Progenitor cell of endocrine pancreas (in vitro differentiated cells): ENCODE measurements at regions not wholly inside any gene's neighbourhood (a gene's known extent, or its start where the extent isn't known, plus 50 kb on each side); places are given as distances from the start of the nearest gene placed in this dataset.

Source experiments
- DNase-seq: peaks from one replicate; pipeline ENCODE4 v3.0.0; 2021; ENCODE audit warnings: low spot score; ENCODE audit not compliant: unreplicated experiment
- H3K27ac Mint-ChIP-seq: 2 replicates; pipeline ENCODE4 v1.8.0; 2021; ENCODE audit warnings: mild to moderate bottlenecking, moderate library complexity, mixed read lengths
- H3K27me3 Mint-ChIP-seq: 2 replicates; pipeline ENCODE4 v1.8.0; 2021; ENCODE audit warnings: mixed read lengths
- H3K36me3 Mint-ChIP-seq: 2 replicates; pipeline ENCODE4 v1.8.0; 2022; ENCODE audit warnings: mixed read lengths; ENCODE audit not compliant: insufficient read depth
- H3K4me1 Mint-ChIP-seq: 2 replicates; pipeline ENCODE4 v1.8.0; 2021; ENCODE audit warnings: low read depth, mixed read lengths
- H3K4me3 Mint-ChIP-seq: 2 replicates; pipeline ENCODE4 v1.8.0; 2021; ENCODE audit warnings: low read depth, mild to moderate bottlenecking, moderate library complexity, mixed read lengths
- H3K9me3 Mint-ChIP-seq: 2 replicates; pipeline ENCODE4 v1.8.0; 2021; ENCODE audit warnings: low read depth, mixed read lengths
- CTCF ChIP-seq: fragments of 200-600 bp; sonication (generic); IDR thresholded peaks from one replicate; pipeline ENCODE4 v1.5.0; 2021; ENCODE audit warnings: antibody characterized with exemption, mild to moderate bottlenecking; ENCODE audit not compliant: unreplicated experiment

GRCh38 chr22:49642741-49643140 is 184.9 kb downstream of the BRD1 start:
- H3K27ac Mint-ChIP-seq: no peak overlapping the region
- no peak overlapping the region for H3K4me3 Mint-ChIP-seq
- no peak for TF ChIP-seq CTCF
- DNase-seq: no peak
- no peaks in the 10 kb centered on the region for H3K9me3 Mint-ChIP-seq
- H3K36me3 Mint-ChIP-seq: no peaks in the 10 kb centered on the region
- peaks cover 16% of the 10 kb centered on the region for H3K27me3 Mint-ChIP-seq
- H3K4me1 Mint-ChIP-seq: no peaks in the 10 kb centered on the region

- no peaks in the 10 kb centered on the region for H3K4me1 Mint-ChIP-seq
- H3K4me3 Mint-ChIP-seq: no peak overlapping the region
- no peaks in the 10 kb centered on the region for H3K9me3 Mint-ChIP-seq
- no peaks in the 10 kb centered on the region for H3K36me3 Mint-ChIP-seq
- TF ChIP-seq CTCF: no peak
- H3K27me3 Mint-ChIP-seq: peaks cover 15% of the 10 kb centered on the region
- DNase-seq: no peak
- no peak overlapping the region for H3K27ac Mint-ChIP-seq
Measured at GRCh38 chr22:49642331-49642730, 185.3 kb downstream of the BRD1 start.

- H3K9me3 Mint-ChIP-seq: no peaks in the 10 kb centered on the region
- H3K36me3 Mint-ChIP-seq: no peaks in the 10 kb centered on the region
- H3K27me3 Mint-ChIP-seq: peaks cover 13% of the 10 kb centered on the region
- H3K4me3 Mint-ChIP-seq: no peak overlapping the region
- DNase-seq: no peak
- H3K27ac Mint-ChIP-seq: no peak overlapping the region
- TF ChIP-seq CTCF: no peak
- H3K4me1 Mint-ChIP-seq: no peaks in the 10 kb centered on the region
Measured at GRCh38 chr22:49641770-49642313, 185.8 kb downstream of the BRD1 start.

- no peak for TF ChIP-seq CTCF
- no peaks in the 10 kb centered on the region for H3K4me1 Mint-ChIP-seq
- no peaks in the 10 kb centered on the region for H3K9me3 Mint-ChIP-seq
- no peak for DNase-seq
- peaks cover 10% of the 10 kb centered on the region for H3K27me3 Mint-ChIP-seq
- H3K27ac Mint-ChIP-seq: no peak overlapping the region
- H3K4me3 Mint-ChIP-seq: no peak overlapping the region
- H3K36me3 Mint-ChIP-seq: no peaks in the 10 kb centered on the region
Measured at GRCh38 chr22:49640366-49641095, 187.1 kb downstream of the BRD1 start.

- no peaks in the 10 kb centered on the region for H3K4me1 Mint-ChIP-seq
- H3K4me3 Mint-ChIP-seq: no peak overlapping the region
- no peaks in the 10 kb centered on the region for H3K9me3 Mint-ChIP-seq
- DNase-seq: no peak
- TF ChIP-seq CTCF: no peak
- H3K27me3 Mint-ChIP-seq: peaks cover 7% of the 10 kb centered on the region
- H3K27ac Mint-ChIP-seq: no peak overlapping the region
- H3K36me3 Mint-ChIP-seq: no peaks in the 10 kb centered on the region
Measured at GRCh38 chr22:49639956-49640355, 187.7 kb downstream of the BRD1 start.
